H1 (cell line): ENCODE measurements at regions not wholly inside any gene's neighbourhood (a gene's known extent, or its start where the extent isn't known, plus 50 kb on each side); places are given as distances from the start of the nearest gene placed in this dataset.

Experiments
- CTCF ChIA-PET: fragments of 300-600 bp; sonication (Branson Sonifier 250); formaldehyde crosslinking; loops from one replicate; lab custom pipeline; 2021; ENCODE audit not compliant: partially characterized antibody; lab: Charles Lee
- POLR2A ChIA-PET: fragments of 300-600 bp; sonication (Branson Sonifier 250); formaldehyde crosslinking; loops from one replicate; lab custom pipeline; 2021; ENCODE audit warnings: inconsistent platforms; ENCODE audit not compliant: partially characterized antibody; lab: Charles Lee
- DNase-seq, 2 experiments: peaks; one replicate each; pipeline versions ENCODE4 v3.0.0 to v3.0.0-alpha.2; 2010 to 2022; ENCODE audit warnings: low spot score in 2 of 2, low read depth in 1 of 2, mixed read lengths in 1 of 2
- FAIRE-seq: peaks from 2 replicates; lab custom pipeline; 2011; peaks lifted over from hg19 to GRCh38; lab: Jason Lieb, UNC
- H2AFZ ChIP-seq: 2 replicates; pipeline ENCODE4 v1.8.1; 2012; ENCODE audit warnings: low read length, inconsistent platforms
- H2AK5ac ChIP-seq: 2 replicates; pipeline ENCODE4 v1.6.1; 2013; ENCODE audit warnings: low read depth, low read length
- H2BK120ac ChIP-seq: replicated peaks from 2 replicates; pipeline ENCODE3; 2013; ENCODE audit warnings: low read depth, low read length, inconsistent platforms
- H2BK12ac ChIP-seq: 2 replicates; pipeline ENCODE4 v1.6.1; 2013; ENCODE audit warnings: low read depth, low read length
- H2BK15ac ChIP-seq: 2 replicates; pipeline ENCODE4 v1.6.1; 2013; ENCODE audit warnings: low read length
- H2BK20ac ChIP-seq: 2 replicates; pipeline ENCODE4 v1.6.1; 2013; ENCODE audit warnings: low read length
- H2BK5ac ChIP-seq: 2 replicates; pipeline ENCODE4 v1.6.1; 2013; ENCODE audit warnings: low read depth, low read length
- H3K14ac ChIP-seq: 2 replicates; pipeline ENCODE4 v1.6.1; 2013; ENCODE audit warnings: inconsistent platforms; ENCODE audit not compliant: insufficient read length
- H3K18ac ChIP-seq: 2 replicates; pipeline ENCODE4 v1.6.1; 2013; ENCODE audit warnings: low read length; ENCODE audit errors: extremely low read depth
- H3K23ac ChIP-seq: 2 replicates; pipeline ENCODE4 v1.6.1; 2013; ENCODE audit warnings: inconsistent platforms; ENCODE audit not compliant: insufficient read length
- H3K23me2 ChIP-seq: 2 replicates; pipeline ENCODE4 v1.6.1; 2013; ENCODE audit warnings: low read depth, low read length
- H3K27ac ChIP-seq: 2 replicates; pipeline ENCODE4 v1.6.1; 2011; ENCODE audit warnings: low read depth, low read length, inconsistent platforms
- H3K27me3 ChIP-seq, 4 experiments: replicated peaks in 1 of 4; 1 replicate in 1 of 4; 2 replicates in 3 of 4; pipeline versions ENCODE4 v1.6.1 to v1.8.1; 2011 to 2013; ENCODE audit warnings: low read length in 3 of 4, mild to moderate bottlenecking in 3 of 4, inconsistent platforms in 2 of 4, mixed read lengths in 2 of 4, moderate library complexity in 1 of 4; ENCODE audit not compliant: control insufficient read depth in 3 of 4, insufficient read depth in 3 of 4; ENCODE audit errors: extremely low read depth in 1 of 4
- H3K36me3 ChIP-seq, 4 experiments: 2 replicates each; pipeline versions ENCODE4 v1.6.1 to v1.8.1; 2011 to 2013; ENCODE audit warnings: mild to moderate bottlenecking in 4 of 4, low read length in 3 of 4, moderate library complexity in 2 of 4, control low read depth in 1 of 4, inconsistent platforms in 1 of 4; ENCODE audit not compliant: insufficient read depth in 4 of 4, control insufficient read depth in 2 of 4
- H3K4ac ChIP-seq: replicated peaks from 2 replicates; pipeline ENCODE3; 2013; ENCODE audit warnings: low read length, low read depth, mixed read lengths, inconsistent platforms; ENCODE audit not compliant: insufficient read length
- H3K4me1 ChIP-seq, 4 experiments: replicated peaks in 1 of 4; 1 replicate in 1 of 4; 2 replicates in 3 of 4; pipeline versions ENCODE4 v1.6.1 to v1.8.1; 2011 to 2013; ENCODE audit warnings: low read length in 3 of 4, inconsistent platforms in 2 of 4, mixed read lengths in 1 of 4; ENCODE audit not compliant: insufficient read depth in 4 of 4, control insufficient read depth in 3 of 4
- H3K4me2 ChIP-seq, 2 experiments: 2 replicates each; pipeline versions ENCODE4 v1.6.1 to v1.8.1; 2011 to 2013; ENCODE audit warnings: low read depth in 2 of 2, low read length in 2 of 2, control low read depth in 1 of 2, inconsistent platforms in 1 of 2, mild to moderate bottlenecking in 1 of 2; ENCODE audit not compliant: insufficient read depth in 1 of 2
- H3K4me3 ChIP-seq, 4 experiments: fragments of 200-600, 300-600 bp in 1 of 4; sonication (generic), shearing (Covaris generic), sonication (Bioruptor Twin) in 1 of 4; 2 replicates each; pipeline versions ENCODE4 v1.5.1 to v1.8.1; 2011 to 2016; ENCODE audit warnings: low read length in 4 of 4, low read depth in 3 of 4, control low read depth in 2 of 4, inconsistent platforms in 2 of 4, mild to moderate bottlenecking in 2 of 4, mixed read lengths in 1 of 4, moderate library complexity in 1 of 4; ENCODE audit not compliant: insufficient read depth in 2 of 4; ENCODE audit errors: extremely low read depth in 1 of 4
- H3K56ac ChIP-seq: replicated peaks from 2 replicates; pipeline ENCODE3; 2013; ENCODE audit warnings: low read depth, mild to moderate bottlenecking, mixed read lengths, low read length, inconsistent platforms; ENCODE audit not compliant: insufficient read length
- H3K79me1 ChIP-seq: 2 replicates; pipeline ENCODE4 v1.6.1; 2013; ENCODE audit warnings: low read depth, low read length, control low read depth
- H3K79me2 ChIP-seq, 2 experiments: 2 replicates each; pipeline versions ENCODE4 v1.6.1 to v1.8.1; 2012 to 2013; ENCODE audit warnings: low read length in 2 of 2, mild to moderate bottlenecking in 2 of 2, inconsistent platforms in 1 of 2; ENCODE audit not compliant: insufficient read depth in 2 of 2, control insufficient read depth in 1 of 2
- H3K9ac ChIP-seq, 4 experiments: replicated peaks in 1 of 4; 1 replicate in 1 of 4; 2 replicates in 3 of 4; pipeline versions ENCODE4 v1.6.1 to v1.8.1; 2011 to 2013; ENCODE audit warnings: low read depth in 3 of 4, low read length in 3 of 4, control low read depth in 2 of 4, mild to moderate bottlenecking in 2 of 4, moderate library complexity in 2 of 4, inconsistent platforms in 1 of 4; ENCODE audit errors: extremely low read depth in 1 of 4
- H3K9me3 ChIP-seq, 2 experiments: 2 replicates each; pipeline versions ENCODE4 v1.6.1 to v1.8.1; 2012 to 2013; ENCODE audit warnings: mild to moderate bottlenecking in 2 of 2, moderate library complexity in 2 of 2, control low read depth in 1 of 2, inconsistent platforms in 1 of 2, low read depth in 1 of 2, low read length in 1 of 2, mixed read lengths in 1 of 2; ENCODE audit not compliant: insufficient read depth in 2 of 2
- H4K20me1 ChIP-seq, 2 experiments: replicated peaks in 1 of 2; 2 replicates each; pipeline versions ENCODE3 to v1.8.1; 2011 to 2013; ENCODE audit warnings: inconsistent platforms in 2 of 2, low read length in 2 of 2, mild to moderate bottlenecking in 1 of 2; ENCODE audit not compliant: insufficient read depth in 2 of 2, control insufficient read depth in 1 of 2
- H4K5ac ChIP-seq: 2 replicates; pipeline ENCODE4 v1.6.1; 2013; ENCODE audit warnings: low read length, low read depth, mixed read lengths, inconsistent platforms; ENCODE audit not compliant: insufficient read length
- H4K8ac ChIP-seq: 2 replicates; pipeline ENCODE4 v1.8.0; 2013; ENCODE audit warnings: mild to moderate bottlenecking, moderate library complexity, low read length, inconsistent platforms; ENCODE audit not compliant: insufficient read depth; ENCODE audit errors: extremely low read depth
- H4K91ac ChIP-seq: replicated peaks from 2 replicates; pipeline ENCODE3; 2013; ENCODE audit warnings: low read length, mixed read lengths, inconsistent platforms; ENCODE audit not compliant: insufficient read length
- CBX5 ChIP-seq: fragments of 300-800, 300-1000 bp; sonication (generic); IDR thresholded peaks from 2 replicates; pipeline ENCODE4 v1.7.1; 2016; ENCODE audit warnings: antibody characterized with exemption, low read length, low read depth
- CEBPB ChIP-seq: IDR thresholded peaks from 2 replicates; pipeline ENCODE4 v1.6.1; 2012; ENCODE audit warnings: low read depth, low read length
- JUN ChIP-seq: IDR thresholded peaks from 2 replicates; pipeline ENCODE4 v1.6.1; 2011; ENCODE audit warnings: low read depth, mild to moderate bottlenecking, improper control_type of control experiment, low read length
- MAFK ChIP-seq: IDR thresholded peaks from 2 replicates; pipeline ENCODE4 v1.6.1; 2012; ENCODE audit warnings: low read depth, mild to moderate bottlenecking, improper control_type of control experiment, low read length
- POLR2AphosphoS5 ChIP-seq: IDR thresholded peaks from 2 replicates; pipeline ENCODE4 v1.6.1; 2011; ENCODE audit warnings: low read depth, low read length
- RAD21 ChIP-seq, 2 experiments: IDR thresholded peaks in 1 of 2; conservative IDR thresholded peaks in 1 of 2; 2 replicates each; pipeline ENCODE4 v1.6.1; 2011; ENCODE audit warnings: low read depth in 2 of 2, low read length in 2 of 2, improper control_type of control experiment in 1 of 2, inconsistent platforms in 1 of 2, mild to moderate bottlenecking in 1 of 2, moderate library complexity in 1 of 2
- SRF ChIP-seq: IDR thresholded peaks from 2 replicates; pipeline ENCODE4 v1.6.1; 2011; ENCODE audit warnings: mild to moderate bottlenecking, low read depth, low read length, moderate library complexity
- TCF12 ChIP-seq: IDR thresholded peaks from 2 replicates; pipeline ENCODE4 v1.6.1; 2011; ENCODE audit warnings: low read depth, mild to moderate bottlenecking, low read length
- WGBS, 2 experiments: shearing (Covaris generic) in 1 of 2; methylation state at CpG; one replicate each; pipeline versions ENCODE4 v1.1.6 to v1.1.7; 2013 to 2015; ENCODE audit warnings: low lambda C conversion rate in 2 of 2, mixed read lengths in 2 of 2, inconsistent platforms in 1 of 2, low coverage in 1 of 2, missing lambda C conversion rate in 1 of 2; ENCODE audit not compliant: insufficient replicate concordance in 2 of 2, insufficient coverage in 1 of 2, insufficient read length in 1 of 2; ENCODE audit errors: extremely low coverage in 1 of 2, missing lambda C conversion rate in 1 of 2; 5-methylcytosine and 5-hydroxymethylcytosine counted together

GRCh38 chr4:126395664-126396063 is 1080.9 kb downstream of the FAT4 start:
- Histone ChIP-seq H3K56ac (no peak overlapping the region), H3K9me3 (no peaks in the 10 kb centered on the region), H2AFZ (0 out of 2 replicates have a peak overlapping the region, but pooled peaks have one; percentile 6), H2BK20ac (no peak overlapping the region), H2BK120ac (no peak overlapping the region), H3K27me3 (no peaks in the 10 kb centered on the region), H4K8ac (no peak overlapping the region), H3K4me2 (no peak overlapping the region), H3K79me1 (no peaks in the 10 kb centered on the region), H3K27ac (no peak overlapping the region), H3K9ac (no peak overlapping the region), H2BK12ac (peak overlapping the region; percentile 68; the same call in 1 of the 2 replicates), H3K79me2 (no peaks in the 10 kb centered on the region), H4K20me1 (no peaks in the 10 kb centered on the region), H3K36me3 (no peaks in the 10 kb centered on the region), H3K18ac (no peak overlapping the region), H2BK5ac (no peak overlapping the region), H3K14ac (no peak overlapping the region), H2AK5ac (no peak overlapping the region), H3K4me3 (no peak overlapping the region), H3K23me2 (no peaks in the 10 kb centered on the region), H3K4me1 (peaks cover 0 to 2% (median 0%) of the 10 kb centered on the region in 4 experiments; a peak in 1 of 7 replicates), H2BK15ac (no peak overlapping the region), H4K5ac (no peak overlapping the region), H3K23ac (no peak overlapping the region), H3K4ac (no peak overlapping the region), H4K91ac (no peak overlapping the region)
- 96% methylated on average over 2 of the region's 2 CpGs; no CpG with 5 or more reads in 1 of the 2 experiments for WGBS, 2 experiments
- ChIA-PET CTCF (interaction anchor here (0.8 to 2.3 kb wide), 4 partner anchors 10 to 171 kb away, joined by 3 to 8 read pairs (median 4); no protein-coding TSS in a partner anchor), POLR2A (no interaction called here)
- DNase-seq, result no peak
- FAIRE-seq, result no peak
- no peak for TF ChIP-seq JUN
- no peak for TF ChIP-seq POLR2AphosphoS5
- no peak for TF ChIP-seq CEBPB
- no peak for TF ChIP-seq CBX5
- no peak for TF ChIP-seq RAD21 (IDR thresholded peaks at IDR 0.05 in 1 of 2, conservative IDR thresholded peaks at IDR 0.05 in 1 of 2; ENCODE audit: low read depth in 2 of 2, low read length in 2 of 2)
- no peak for TF ChIP-seq TCF12
- no peak for TF ChIP-seq MAFK
- no peak for TF ChIP-seq SRF
